ENCODE measurements at regions not wholly inside any gene's neighbourhood (a gene's known extent, or its start where the extent isn't known, plus 50 kb on each side); places are given as distances from the start of the nearest gene placed in this dataset.

GRCh38 chr10:2986391-2986801 is 81.0 kb upstream of the PFKP start:
- Histone ChIP-seq H3K4me1 (ENCODE audit: insufficient read depth, low read length) (no peaks in the 10 kb centered on the region), H3K9me3 (ENCODE audit: insufficient read depth, low read length, severe bottlenecking) (peaks cover 8% of the 10 kb centered on the region), H3K27me3 (ENCODE audit: insufficient read depth, low read length, poor library complexity) (peaks cover 5% of the 10 kb centered on the region), H3K4me3 (ENCODE audit: low read depth in 1 of 2, low read length in 2 of 2) (no peak overlapping the region), H3K27ac (ENCODE audit: low read length) (no peak overlapping the region), H3K9ac (ENCODE audit: low read depth, low read length) (no peak overlapping the region), H3K79me2 (ENCODE audit: insufficient read depth, low read length) (no peaks in the 10 kb centered on the region), H3K36me3 (ENCODE audit: insufficient read depth, low read length) (no peaks in the 10 kb centered on the region), H4K20me1 (ENCODE audit: insufficient read depth, low read length) (no peaks in the 10 kb centered on the region), H3K4me2 (ENCODE audit: insufficient read depth, low read length) (no peak overlapping the region), H2AFZ (ENCODE audit: low read depth, low read length) (no peak overlapping the region)
- no peak for ATAC-seq (ENCODE audit: insufficient read depth, low read depth)
- TF ChIP-seq EZH2 (IDR thresholded peaks at IDR 0.05; ENCODE audit: borderline replicate concordance, low read depth, low read length, severe bottlenecking) (no peak), CTCF (IDR thresholded peaks at IDR 0.05; ENCODE audit: borderline replicate concordance, extremely low read depth, low read length, poor library complexity, severe bottlenecking) (no peak)
- DNase-seq = no peak

- ATAC-seq (ENCODE audit: insufficient read depth, low read depth) (no peak), DNase-seq (no peak)
- Histone ChIP-seq H3K4me1 (ENCODE audit: insufficient read depth, low read length) (no peaks in the 10 kb centered on the region), H3K36me3 (ENCODE audit: insufficient read depth, low read length) (no peaks in the 10 kb centered on the region), H3K27me3 (ENCODE audit: insufficient read depth, low read length, poor library complexity) (peaks cover 5% of the 10 kb centered on the region), H2AFZ (ENCODE audit: low read depth, low read length) (no peak overlapping the region), H3K9ac (ENCODE audit: low read depth, low read length) (no peak overlapping the region), H3K4me3 (ENCODE audit: low read depth in 1 of 2, low read length in 2 of 2) (no peak overlapping the region), H4K20me1 (ENCODE audit: insufficient read depth, low read length) (no peaks in the 10 kb centered on the region), H3K9me3 (ENCODE audit: insufficient read depth, low read length, severe bottlenecking) (peaks cover 8% of the 10 kb centered on the region), H3K79me2 (ENCODE audit: insufficient read depth, low read length) (no peaks in the 10 kb centered on the region), H3K4me2 (ENCODE audit: insufficient read depth, low read length) (no peak overlapping the region), H3K27ac (ENCODE audit: low read length) (no peak overlapping the region)
- TF ChIP-seq CTCF (IDR thresholded peaks at IDR 0.05; ENCODE audit: borderline replicate concordance, extremely low read depth, low read length, poor library complexity, severe bottlenecking) (no peak), EZH2 (IDR thresholded peaks at IDR 0.05; ENCODE audit: borderline replicate concordance, low read depth, low read length, severe bottlenecking) (no peak)
These were observed 81.6 kb upstream of the PFKP start for GRCh38 chr10:2985729-2986232.

GRCh38 chr10:2984682-2985081 is 82.7 kb upstream of the PFKP start:
- Histone ChIP-seq H3K36me3 (ENCODE audit: insufficient read depth, low read length) (no peaks in the 10 kb centered on the region), H3K9ac (ENCODE audit: low read depth, low read length) (no peak overlapping the region), H3K4me1 (ENCODE audit: insufficient read depth, low read length) (no peaks in the 10 kb centered on the region), H4K20me1 (ENCODE audit: insufficient read depth, low read length) (no peaks in the 10 kb centered on the region), H3K27me3 (ENCODE audit: insufficient read depth, low read length, poor library complexity) (peaks cover 5% of the 10 kb centered on the region), H3K4me3 (ENCODE audit: low read depth in 1 of 2, low read length in 2 of 2) (no peak overlapping the region), H3K9me3 (ENCODE audit: insufficient read depth, low read length, severe bottlenecking) (peaks cover 8% of the 10 kb centered on the region), H2AFZ (ENCODE audit: low read depth, low read length) (no peak overlapping the region), H3K27ac (ENCODE audit: low read length) (no peak overlapping the region), H3K79me2 (ENCODE audit: insufficient read depth, low read length) (no peaks in the 10 kb centered on the region), H3K4me2 (ENCODE audit: insufficient read depth, low read length) (no peak overlapping the region)
- ATAC-seq (ENCODE audit: insufficient read depth, low read depth) = no peak
- TF ChIP-seq CTCF (IDR thresholded peaks at IDR 0.05; ENCODE audit: borderline replicate concordance, extremely low read depth, low read length, poor library complexity, severe bottlenecking) (no peak), EZH2 (IDR thresholded peaks at IDR 0.05; ENCODE audit: borderline replicate concordance, low read depth, low read length, severe bottlenecking) (no peak)
- DNase-seq = no peak

GRCh38 chr10:2982146-2982545 is 85.2 kb upstream of the PFKP start:
- peaks cover 5% of the 10 kb centered on the region for H3K27me3 ChIP-seq (ENCODE audit: insufficient read depth, low read length, poor library complexity)
- ATAC-seq (ENCODE audit: insufficient read depth, low read depth) (no peak), DNase-seq (no peak)
- no peaks in the 10 kb centered on the region for H3K4me1 ChIP-seq (ENCODE audit: insufficient read depth, low read length)
- H3K9ac ChIP-seq (ENCODE audit: low read depth, low read length) = no peak overlapping the region
- TF ChIP-seq CTCF (IDR thresholded peaks at IDR 0.05; ENCODE audit: borderline replicate concordance, extremely low read depth, low read length, poor library complexity, severe bottlenecking) = no peak
- no peak for TF ChIP-seq EZH2 (IDR thresholded peaks at IDR 0.05; ENCODE audit: borderline replicate concordance, low read depth, low read length, severe bottlenecking)
- no peak overlapping the region for H3K27ac ChIP-seq (ENCODE audit: low read length)
- no peaks in the 10 kb centered on the region for H3K36me3 ChIP-seq (ENCODE audit: insufficient read depth, low read length)
- H3K4me2 ChIP-seq (ENCODE audit: insufficient read depth, low read length) = no peak overlapping the region
- no peak overlapping the region for H2AFZ ChIP-seq (ENCODE audit: low read depth, low read length)
- H4K20me1 ChIP-seq (ENCODE audit: insufficient read depth, low read length) = no peaks in the 10 kb centered on the region
- H3K79me2 ChIP-seq (ENCODE audit: insufficient read depth, low read length) = no peaks in the 10 kb centered on the region
- no peaks in the 10 kb centered on the region for H3K9me3 ChIP-seq (ENCODE audit: insufficient read depth, low read length, severe bottlenecking)
- no peak overlapping the region for H3K4me3 ChIP-seq (ENCODE audit: low read depth in 1 of 2, low read length in 2 of 2)

All from DND-41 (cell line).